Neural cell (in vitro differentiated cells): ENCODE measurements at regions not wholly inside any gene's neighbourhood (a gene's known extent, or its start where the extent isn't known, plus 50 kb on each side); places are given as distances from the start of the nearest gene placed in this dataset.

Experiments
- H2AFZ ChIP-seq: fragments of 200-600, 300-800 bp; sonication (generic), shearing (Covaris generic); 2 replicates; pipeline ENCODE4 v1.6.0; 2014; ENCODE audit warnings: low read depth, mild to moderate bottlenecking, antibody characterized with exemption, low read length, moderate library complexity
- H3F3A ChIP-seq: fragments of 200-600 bp; shearing (Covaris generic); 2 replicates; pipeline ENCODE4 v1.6.1; 2016; ENCODE audit warnings: mild to moderate bottlenecking, moderate library complexity, mixed read lengths, antibody characterized with exemption, low read length; ENCODE audit not compliant: insufficient read depth, poor library complexity, severe bottlenecking
- H3K27ac ChIP-seq: fragments of 200-600, 300-800 bp; sonication (generic), shearing (Covaris generic); 2 replicates; pipeline ENCODE4 v1.5.1; 2014; ENCODE audit warnings: mild to moderate bottlenecking, low read length, moderate library complexity
- H3K27me3 ChIP-seq: fragments of 300-800, 200-600 bp; sonication (generic), shearing (Covaris generic); 2 replicates; pipeline ENCODE4 v1.6.0; 2014; ENCODE audit warnings: mild to moderate bottlenecking, low read depth, low read length, moderate library complexity; ENCODE audit not compliant: insufficient read depth
- H3K36me3 ChIP-seq: fragments of 300-800, 200-600 bp; sonication (generic), shearing (Covaris generic); 2 replicates; pipeline ENCODE4 v1.5.1; 2014; ENCODE audit warnings: mild to moderate bottlenecking, antibody characterized with exemption, low read length, moderate library complexity; ENCODE audit not compliant: insufficient read depth
- H3K4me2 ChIP-seq: fragments of 300-800, 200-600 bp; sonication (generic), shearing (Covaris generic); 2 replicates; pipeline ENCODE4 v1.6.0; 2014; ENCODE audit warnings: mild to moderate bottlenecking, low read length
- H3K4me3 ChIP-seq: fragments of 300-800, 200-600 bp; sonication (generic), shearing (Covaris generic); 2 replicates; pipeline ENCODE4 v1.5.1; 2014; ENCODE audit warnings: mild to moderate bottlenecking, low read length, moderate library complexity
- H3K79me2 ChIP-seq: fragments of 200-600 bp; shearing (Covaris generic); replicated peaks from 2 replicates; pipeline ENCODE4 v1.6.0; 2014; ENCODE audit warnings: mild to moderate bottlenecking, low read length, moderate library complexity; ENCODE audit not compliant: insufficient read depth
- H3K9ac ChIP-seq: fragments of 300-800, 200-600 bp; sonication (generic), shearing (Covaris generic); 2 replicates; pipeline ENCODE4 v1.6.1; 2016; ENCODE audit warnings: mild to moderate bottlenecking, low read length, mixed read lengths
- H3K9me2 ChIP-seq: fragments of 200-600 bp; shearing (Covaris generic); 2 replicates; pipeline ENCODE4 v1.6.1; 2016; ENCODE audit warnings: mild to moderate bottlenecking, low read length, mixed read lengths; ENCODE audit not compliant: insufficient read depth
- H3K9me3 ChIP-seq: fragments of 200-600, 300-800 bp; sonication (generic), shearing (Covaris generic); 2 replicates; pipeline ENCODE4 v1.6.1; 2016; ENCODE audit warnings: mild to moderate bottlenecking, mixed run types, low read length, moderate library complexity, mixed read lengths
- H4K20me1 ChIP-seq: fragments of 200-600 bp; shearing (Covaris generic); 2 replicates; pipeline ENCODE4 v1.6.1; 2016; ENCODE audit warnings: mild to moderate bottlenecking, mixed run types; ENCODE audit not compliant: insufficient read depth
- EP300 ChIP-seq: fragments of 450-650 bp; conservative IDR thresholded peaks from 2 replicates; pipeline ENCODE4 v1.6.1; 2014; ENCODE audit warnings: antibody characterized with exemption, mild to moderate bottlenecking, moderate library complexity; ENCODE audit not compliant: poor library complexity, severe bottlenecking
- EZH2 ChIP-seq: fragments of 200-600, 300-800 bp; shearing (Covaris generic), sonication (generic); IDR thresholded peaks from 2 replicates; pipeline ENCODE4 v1.6.1; 2014; ENCODE audit warnings: antibody characterized with exemption, low read length, borderline replicate concordance, mild to moderate bottlenecking; ENCODE audit not compliant: insufficient read depth, poor library complexity, severe bottlenecking
- MXI1 ChIP-seq: fragments of 450-650 bp; conservative IDR thresholded peaks from 2 replicates; pipeline ENCODE4 v1.6.1; 2014; ENCODE audit warnings: antibody characterized with exemption, mild to moderate bottlenecking; ENCODE audit not compliant: poor library complexity, severe bottlenecking
- POLR2AphosphoS5 ChIP-seq: IDR thresholded peaks from 2 replicates; pipeline ENCODE4 v1.6.1; 2012
- RAD21 ChIP-seq: fragments of 450-650 bp; conservative IDR thresholded peaks from 2 replicates; pipeline ENCODE4 v1.6.1; 2014; ENCODE audit warnings: antibody characterized with exemption, mild to moderate bottlenecking, moderate library complexity
- SMC3 ChIP-seq: fragments of 450-650 bp; conservative IDR thresholded peaks from 2 replicates; pipeline ENCODE4 v1.6.1; 2014; ENCODE audit warnings: antibody characterized with exemption, mild to moderate bottlenecking, moderate library complexity; ENCODE audit not compliant: poor library complexity
- TAF1 ChIP-seq: IDR thresholded peaks from 2 replicates; pipeline ENCODE4 v1.6.1; 2012; ENCODE audit warnings: low read depth
- TF ChIP-seq, protein P1 (sequence below): IDR thresholded peaks from 2 replicates; pipeline ENCODE4 v1.6.1; 2012; ENCODE audit warnings: borderline replicate concordance
- TF ChIP-seq, protein P2 (sequence below): fragments of 450-650 bp; IDR thresholded peaks from 2 replicates; pipeline ENCODE4 v1.5.1; 2014; ENCODE audit warnings: antibody characterized with exemption, mild to moderate bottlenecking, moderate library complexity; ENCODE audit not compliant: poor library complexity, severe bottlenecking

DNA sequence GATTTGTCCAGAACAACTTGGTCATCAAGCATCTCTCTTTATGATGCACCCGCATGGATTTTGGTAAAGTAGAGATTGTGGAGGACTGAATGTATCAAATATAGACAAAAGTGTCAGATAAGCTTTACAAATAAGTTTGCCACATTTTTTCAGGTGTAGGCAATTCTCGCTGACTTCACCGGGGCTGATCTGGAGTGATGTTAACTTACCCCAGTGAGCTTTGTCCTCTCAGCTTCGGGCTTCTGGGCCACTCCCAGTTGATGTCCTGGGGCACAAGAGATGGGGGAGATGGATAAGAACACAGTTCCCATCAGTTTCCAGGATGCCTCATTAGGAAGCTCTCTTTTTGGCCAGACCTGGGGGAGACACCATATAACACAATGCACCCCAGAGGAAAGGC, 117.7 kb downstream of the ETS2 start:
- Histone ChIP-seq H3F3A (no peaks in the 10 kb centered on the region), H3K9me2 (no peaks in the 10 kb centered on the region), H3K4me3 (no peak overlapping the region), H3K9ac (no peak overlapping the region), H3K9me3 (no peaks in the 10 kb centered on the region), H3K27ac (no peak overlapping the region), H3K27me3 (no peaks in the 10 kb centered on the region), H4K20me1 (no peaks in the 10 kb centered on the region), H3K36me3 (no peaks in the 10 kb centered on the region), H2AFZ (no peak overlapping the region), H3K79me2 (no peaks in the 10 kb centered on the region), H3K4me2 (no peak overlapping the region)
- TF ChIP-seq TAF1 (no peak), MXI1 (no peak), EP300 (no peak), SMC3 (no peak), POLR2AphosphoS5 (no peak), RAD21 (no peak), EZH2 (no peak)
- TF ChIP-seq, protein P1, sequence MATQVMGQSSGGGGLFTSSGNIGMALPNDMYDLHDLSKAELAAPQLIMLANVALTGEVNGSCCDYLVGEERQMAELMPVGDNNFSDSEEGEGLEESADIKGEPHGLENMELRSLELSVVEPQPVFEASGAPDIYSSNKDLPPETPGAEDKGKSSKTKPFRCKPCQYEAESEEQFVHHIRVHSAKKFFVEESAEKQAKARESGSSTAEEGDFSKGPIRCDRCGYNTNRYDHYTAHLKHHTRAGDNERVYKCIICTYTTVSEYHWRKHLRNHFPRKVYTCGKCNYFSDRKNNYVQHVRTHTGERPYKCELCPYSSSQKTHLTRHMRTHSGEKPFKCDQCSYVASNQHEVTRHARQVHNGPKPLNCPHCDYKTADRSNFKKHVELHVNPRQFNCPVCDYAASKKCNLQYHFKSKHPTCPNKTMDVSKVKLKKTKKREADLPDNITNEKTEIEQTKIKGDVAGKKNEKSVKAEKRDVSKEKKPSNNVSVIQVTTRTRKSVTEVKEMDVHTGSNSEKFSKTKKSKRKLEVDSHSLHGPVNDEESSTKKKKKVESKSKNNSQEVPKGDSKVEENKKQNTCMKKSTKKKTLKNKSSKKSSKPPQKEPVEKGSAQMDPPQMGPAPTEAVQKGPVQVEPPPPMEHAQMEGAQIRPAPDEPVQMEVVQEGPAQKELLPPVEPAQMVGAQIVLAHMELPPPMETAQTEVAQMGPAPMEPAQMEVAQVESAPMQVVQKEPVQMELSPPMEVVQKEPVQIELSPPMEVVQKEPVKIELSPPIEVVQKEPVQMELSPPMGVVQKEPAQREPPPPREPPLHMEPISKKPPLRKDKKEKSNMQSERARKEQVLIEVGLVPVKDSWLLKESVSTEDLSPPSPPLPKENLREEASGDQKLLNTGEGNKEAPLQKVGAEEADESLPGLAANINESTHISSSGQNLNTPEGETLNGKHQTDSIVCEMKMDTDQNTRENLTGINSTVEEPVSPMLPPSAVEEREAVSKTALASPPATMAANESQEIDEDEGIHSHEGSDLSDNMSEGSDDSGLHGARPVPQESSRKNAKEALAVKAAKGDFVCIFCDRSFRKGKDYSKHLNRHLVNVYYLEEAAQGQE, result no peak
- TF ChIP-seq, protein P2, sequence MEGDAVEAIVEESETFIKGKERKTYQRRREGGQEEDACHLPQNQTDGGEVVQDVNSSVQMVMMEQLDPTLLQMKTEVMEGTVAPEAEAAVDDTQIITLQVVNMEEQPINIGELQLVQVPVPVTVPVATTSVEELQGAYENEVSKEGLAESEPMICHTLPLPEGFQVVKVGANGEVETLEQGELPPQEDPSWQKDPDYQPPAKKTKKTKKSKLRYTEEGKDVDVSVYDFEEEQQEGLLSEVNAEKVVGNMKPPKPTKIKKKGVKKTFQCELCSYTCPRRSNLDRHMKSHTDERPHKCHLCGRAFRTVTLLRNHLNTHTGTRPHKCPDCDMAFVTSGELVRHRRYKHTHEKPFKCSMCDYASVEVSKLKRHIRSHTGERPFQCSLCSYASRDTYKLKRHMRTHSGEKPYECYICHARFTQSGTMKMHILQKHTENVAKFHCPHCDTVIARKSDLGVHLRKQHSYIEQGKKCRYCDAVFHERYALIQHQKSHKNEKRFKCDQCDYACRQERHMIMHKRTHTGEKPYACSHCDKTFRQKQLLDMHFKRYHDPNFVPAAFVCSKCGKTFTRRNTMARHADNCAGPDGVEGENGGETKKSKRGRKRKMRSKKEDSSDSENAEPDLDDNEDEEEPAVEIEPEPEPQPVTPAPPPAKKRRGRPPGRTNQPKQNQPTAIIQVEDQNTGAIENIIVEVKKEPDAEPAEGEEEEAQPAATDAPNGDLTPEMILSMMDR, result no peak

- Histone ChIP-seq H3K9me3 (no peaks in the 10 kb centered on the region), H3K79me2 (no peaks in the 10 kb centered on the region), H3F3A (no peaks in the 10 kb centered on the region), H3K4me2 (no peak overlapping the region), H3K27me3 (no peaks in the 10 kb centered on the region), H3K4me3 (no peak overlapping the region), H3K9me2 (no peaks in the 10 kb centered on the region), H2AFZ (no peak overlapping the region), H3K27ac (no peak overlapping the region), H3K36me3 (no peaks in the 10 kb centered on the region), H4K20me1 (no peaks in the 10 kb centered on the region), H3K9ac (no peak overlapping the region)
- TF ChIP-seq TAF1 (no peak), EP300 (no peak), POLR2AphosphoS5 (no peak), RAD21 (no peak), SMC3 (no peak), MXI1 (no peak), EZH2 (no peak)
- TF ChIP-seq, protein P1, result no peak
- TF ChIP-seq, protein P2, result no peak
Measured at GRCh38 chr21:38922474-38923235, 116.9 kb downstream of the ETS2 start.
